GM12875 (cell line): ENCODE measurements at regions not wholly inside any gene's neighbourhood (a gene's known extent, or its start where the extent isn't known, plus 50 kb on each side); places are given as distances from the start of the nearest gene placed in this dataset.

ENCODE experiments used
- H3K4me3 ChIP-seq: one replicate; pipeline ENCODE4 v1.5.1; 2011; ENCODE audit warnings: low read depth, low read length, control low read depth
- TF ChIP-seq, protein P1 (sequence below): IDR thresholded peaks from 2 replicates; pipeline ENCODE4 v1.5.1; 2011; ENCODE audit warnings: low read depth, mild to moderate bottlenecking, control low read depth, inconsistent platforms, low read length, moderate library complexity, borderline replicate concordance; ENCODE audit not compliant: insufficient read depth

DNA sequence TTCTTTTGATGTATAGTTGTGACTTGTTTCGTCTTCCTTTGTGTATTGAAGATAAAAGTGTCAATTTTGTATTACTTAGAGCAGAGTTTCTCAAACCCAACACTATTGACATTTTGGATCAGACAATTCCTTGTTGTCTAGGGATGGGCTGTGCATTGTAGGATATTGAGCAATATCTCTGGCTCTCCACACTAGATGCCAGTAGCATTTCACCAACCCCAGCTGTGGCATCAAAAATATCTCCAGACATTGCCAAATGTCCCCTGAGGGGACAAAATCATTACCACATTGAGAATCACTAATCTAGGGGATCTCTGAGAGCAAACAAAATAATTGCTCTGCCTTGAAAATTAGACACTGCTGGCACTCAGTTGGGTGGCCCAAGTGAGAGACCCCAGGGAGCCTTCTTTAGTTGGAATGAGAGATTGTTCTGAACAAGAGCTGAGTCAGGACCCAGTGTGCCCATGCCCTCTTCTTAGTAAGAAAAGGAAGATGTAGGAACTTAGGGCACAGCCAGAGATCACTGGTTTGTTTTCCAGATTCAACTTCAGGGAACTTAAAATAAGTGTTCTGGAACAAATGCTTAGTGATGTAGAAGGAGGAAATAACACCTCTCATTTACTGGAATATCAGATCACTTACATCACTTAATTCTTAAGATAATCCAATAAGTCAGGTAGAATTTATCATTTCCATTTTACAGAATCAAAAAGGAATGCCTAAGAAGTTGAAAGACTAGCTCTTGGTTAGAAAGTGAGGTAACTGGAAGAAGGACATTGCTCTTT is 466.6 kb upstream of the TNP1 start:
- TF ChIP-seq, protein P1, sequence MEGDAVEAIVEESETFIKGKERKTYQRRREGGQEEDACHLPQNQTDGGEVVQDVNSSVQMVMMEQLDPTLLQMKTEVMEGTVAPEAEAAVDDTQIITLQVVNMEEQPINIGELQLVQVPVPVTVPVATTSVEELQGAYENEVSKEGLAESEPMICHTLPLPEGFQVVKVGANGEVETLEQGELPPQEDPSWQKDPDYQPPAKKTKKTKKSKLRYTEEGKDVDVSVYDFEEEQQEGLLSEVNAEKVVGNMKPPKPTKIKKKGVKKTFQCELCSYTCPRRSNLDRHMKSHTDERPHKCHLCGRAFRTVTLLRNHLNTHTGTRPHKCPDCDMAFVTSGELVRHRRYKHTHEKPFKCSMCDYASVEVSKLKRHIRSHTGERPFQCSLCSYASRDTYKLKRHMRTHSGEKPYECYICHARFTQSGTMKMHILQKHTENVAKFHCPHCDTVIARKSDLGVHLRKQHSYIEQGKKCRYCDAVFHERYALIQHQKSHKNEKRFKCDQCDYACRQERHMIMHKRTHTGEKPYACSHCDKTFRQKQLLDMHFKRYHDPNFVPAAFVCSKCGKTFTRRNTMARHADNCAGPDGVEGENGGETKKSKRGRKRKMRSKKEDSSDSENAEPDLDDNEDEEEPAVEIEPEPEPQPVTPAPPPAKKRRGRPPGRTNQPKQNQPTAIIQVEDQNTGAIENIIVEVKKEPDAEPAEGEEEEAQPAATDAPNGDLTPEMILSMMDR = no peak
- no peak overlapping the region for H3K4me3 ChIP-seq

DNA sequence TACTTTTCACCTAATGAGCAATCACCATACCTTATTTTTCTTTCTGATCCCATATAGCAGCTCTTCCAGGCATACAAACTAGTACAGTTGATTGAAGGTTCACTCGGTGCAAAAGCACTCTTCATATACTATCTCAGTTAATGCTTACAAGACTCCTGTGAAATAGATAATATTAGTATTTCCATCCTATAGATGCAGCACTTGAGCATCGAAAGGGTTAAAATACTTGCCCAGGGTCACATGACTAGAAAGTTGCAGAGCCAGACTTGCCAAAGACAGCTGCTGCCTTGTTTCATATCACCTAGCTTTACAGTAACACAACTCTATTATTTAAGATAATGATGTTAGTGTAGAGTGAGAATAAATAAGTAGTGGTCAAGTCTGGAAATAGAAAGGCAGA is 466.0 kb upstream of the TNP1 start:
- TF ChIP-seq, protein P1 = no peak
- no peak overlapping the region for H3K4me3 ChIP-seq

DNA sequence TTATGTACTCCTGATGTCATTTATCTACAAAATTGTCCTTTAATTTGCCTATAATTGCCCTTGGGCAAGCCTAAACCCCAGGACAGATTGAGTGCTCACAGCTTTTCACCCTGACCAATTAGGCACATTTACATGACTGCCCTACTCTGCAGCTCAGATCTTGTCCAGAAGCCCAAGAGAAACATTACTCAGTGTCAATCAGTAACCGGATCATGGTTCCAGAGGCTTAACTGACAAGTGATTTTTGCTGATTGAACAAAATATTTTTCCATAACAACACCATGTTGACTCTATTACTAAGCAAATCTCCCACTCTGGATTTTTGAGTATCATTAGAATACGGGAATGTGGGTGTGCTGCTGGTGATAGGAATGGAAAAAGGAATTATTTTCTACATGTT is 465.4 kb upstream of the TNP1 start:
- TF ChIP-seq, protein P1 = no peak
- H3K4me3 ChIP-seq = no peak overlapping the region

DNA sequence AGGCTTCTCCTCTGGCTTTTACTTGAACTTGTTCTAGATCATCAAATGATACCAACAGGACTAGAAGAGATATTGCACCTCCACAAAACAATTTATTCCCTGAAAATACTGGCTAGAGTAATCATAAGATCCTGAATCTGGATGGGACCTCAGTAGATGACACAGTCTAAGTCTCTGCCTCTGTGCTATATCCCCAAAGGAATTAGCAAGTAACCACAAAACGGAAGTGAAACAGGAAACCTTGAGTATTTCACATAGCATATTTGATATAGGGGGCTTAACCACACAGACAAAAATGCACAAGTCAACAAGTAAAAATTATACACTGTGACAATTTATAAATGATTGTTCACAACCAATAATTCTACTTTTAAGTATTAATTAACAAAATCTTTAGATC is 456.9 kb upstream of the TNP1 start:
- TF ChIP-seq, protein P1 = no peak
- no peak overlapping the region for H3K4me3 ChIP-seq

DNA sequence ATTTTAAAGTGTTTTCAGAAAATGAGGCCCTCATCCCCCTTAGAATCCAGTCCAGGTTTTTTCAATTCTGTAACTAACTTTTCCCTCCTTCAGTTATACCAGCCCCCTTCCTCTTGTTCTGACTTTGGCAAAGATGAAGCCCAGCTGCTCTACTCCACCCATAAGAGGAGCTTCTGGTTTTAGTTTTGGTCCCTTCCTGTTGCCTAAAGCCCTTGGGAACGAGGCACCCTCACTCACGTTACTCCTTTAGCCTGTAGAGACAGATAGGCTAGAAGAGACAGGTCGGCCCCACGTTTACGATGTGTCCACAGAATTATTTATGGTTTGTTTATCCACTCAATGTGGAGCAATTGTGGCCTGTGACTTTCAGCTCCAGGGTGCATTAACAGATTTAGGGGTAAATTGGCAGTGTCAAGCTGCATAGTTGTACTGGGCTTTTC is 454.2 kb upstream of the TNP1 start:
- TF ChIP-seq, protein P1 = no peak
- no peak overlapping the region for H3K4me3 ChIP-seq

DNA sequence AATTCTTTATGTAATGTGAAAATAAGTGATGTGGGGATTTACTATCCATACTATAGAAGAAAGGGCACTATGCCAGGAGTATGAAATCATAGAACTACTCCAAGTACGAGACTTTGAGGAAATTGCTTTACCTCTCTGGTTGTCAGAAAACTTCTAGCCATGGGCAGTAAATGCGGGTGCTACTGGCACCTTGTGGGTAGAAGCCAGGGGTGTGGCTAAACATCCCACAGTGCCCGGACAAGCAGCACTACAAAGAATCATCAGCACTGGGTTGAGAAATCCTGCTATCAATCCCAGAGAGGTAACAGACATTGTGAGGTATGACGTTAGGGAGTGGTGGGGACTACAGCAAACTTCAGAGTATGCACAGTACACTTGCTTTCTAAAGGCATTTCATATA is 453.5 kb upstream of the TNP1 start:
- TF ChIP-seq, protein P1 = no peak
- no peak overlapping the region for H3K4me3 ChIP-seq

DNA sequence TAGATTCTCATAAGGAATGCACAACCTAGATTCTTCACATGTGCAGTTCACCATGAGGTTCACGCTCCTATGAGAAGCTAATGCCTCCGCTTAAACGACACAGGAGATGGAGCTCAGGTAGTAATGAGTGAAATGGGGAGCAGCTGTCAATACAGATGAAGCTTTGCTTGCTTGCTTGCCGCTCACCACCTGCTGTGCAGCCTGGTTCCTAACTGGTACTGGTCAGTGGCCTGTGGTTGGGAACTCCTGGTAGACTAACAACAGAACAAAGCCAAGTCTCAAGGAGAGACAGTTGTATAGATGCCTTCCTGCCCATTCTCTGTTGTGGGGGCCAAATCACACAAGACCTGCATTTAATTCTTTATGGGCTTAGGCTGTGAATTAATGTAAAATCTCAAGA is 449.2 kb upstream of the TNP1 start:
- TF ChIP-seq, protein P1 = no peak
- H3K4me3 ChIP-seq = no peak overlapping the region
